HepG2 (cell line): ENCODE measurements at regions not wholly inside any gene's neighbourhood (a gene's known extent, or its start where the extent isn't known, plus 50 kb on each side); places are given as distances from the start of the nearest gene placed in this dataset.

Experiments
- CHD4 ChIP-seq: fragments of 200-600 bp; sonication (generic); IDR thresholded peaks from 2 replicates; pipeline ENCODE4 v1.7.0; 2017; ENCODE audit warnings: mild to moderate bottlenecking, low read length, borderline replicate concordance
- GPN1 ChIP-seq: sonication (generic); formaldehyde crosslinking; IDR thresholded peaks from 2 replicates; pipeline ENCODE4 v1.5.1; 2020; ENCODE audit warnings: missing genetic modification reagents, borderline replicate concordance
- HCFC1 ChIP-seq: fragments of 150-350 bp; IDR thresholded peaks from 2 replicates; pipeline ENCODE4 v1.6.1; 2014; ENCODE audit warnings: low read depth, low read length
- HOXA7 ChIP-seq: sonication (generic); formaldehyde crosslinking; IDR thresholded peaks from 2 replicates; pipeline ENCODE4 v1.8.1; 2022; ENCODE audit warnings: mild to moderate bottlenecking, missing genetic modification reagents, moderate library complexity
- IRF2 ChIP-seq: IDR thresholded peaks from 2 replicates; pipeline ENCODE4 v1.6.1; 2018; ENCODE audit warnings: missing genetic modification reagents, missing compliant biosample characterization
- POLR2A ChIP-seq, 2 experiments: IDR thresholded peaks; 2 replicates each; pipeline ENCODE4 v1.6.1; 2011; ENCODE audit warnings: low read depth in 2 of 2, low read length in 2 of 2, mild to moderate bottlenecking in 1 of 2, moderate library complexity in 1 of 2; ENCODE audit not compliant: insufficient read depth in 1 of 2
- ZNF263 ChIP-seq: sonication (generic); formaldehyde crosslinking; IDR thresholded peaks from 2 replicates; pipeline ENCODE4 v1.4.0; 2020; ENCODE audit warnings: missing genetic modification reagents
- TF ChIP-seq, protein P1 (sequence below): sonication (generic); formaldehyde crosslinking; IDR thresholded peaks from 2 replicates; pipeline ENCODE4 v1.5.0; 2020; ENCODE audit warnings: mild to moderate bottlenecking, missing genetic modification reagents, moderate library complexity

- TF ChIP-seq, protein P1, sequence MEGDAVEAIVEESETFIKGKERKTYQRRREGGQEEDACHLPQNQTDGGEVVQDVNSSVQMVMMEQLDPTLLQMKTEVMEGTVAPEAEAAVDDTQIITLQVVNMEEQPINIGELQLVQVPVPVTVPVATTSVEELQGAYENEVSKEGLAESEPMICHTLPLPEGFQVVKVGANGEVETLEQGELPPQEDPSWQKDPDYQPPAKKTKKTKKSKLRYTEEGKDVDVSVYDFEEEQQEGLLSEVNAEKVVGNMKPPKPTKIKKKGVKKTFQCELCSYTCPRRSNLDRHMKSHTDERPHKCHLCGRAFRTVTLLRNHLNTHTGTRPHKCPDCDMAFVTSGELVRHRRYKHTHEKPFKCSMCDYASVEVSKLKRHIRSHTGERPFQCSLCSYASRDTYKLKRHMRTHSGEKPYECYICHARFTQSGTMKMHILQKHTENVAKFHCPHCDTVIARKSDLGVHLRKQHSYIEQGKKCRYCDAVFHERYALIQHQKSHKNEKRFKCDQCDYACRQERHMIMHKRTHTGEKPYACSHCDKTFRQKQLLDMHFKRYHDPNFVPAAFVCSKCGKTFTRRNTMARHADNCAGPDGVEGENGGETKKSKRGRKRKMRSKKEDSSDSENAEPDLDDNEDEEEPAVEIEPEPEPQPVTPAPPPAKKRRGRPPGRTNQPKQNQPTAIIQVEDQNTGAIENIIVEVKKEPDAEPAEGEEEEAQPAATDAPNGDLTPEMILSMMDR (CRISPR knock-in tag), result no peak
- TF ChIP-seq GPN1 (CRISPR knock-in tag) (no peak), HCFC1 (no peak), HOXA7 (CRISPR knock-in tag) (no peak), IRF2 (CRISPR knock-in tag) (no peak), POLR2A (IDR thresholded peaks at IDR 0.05; ENCODE audit: insufficient read depth in 1 of 2, low read depth in 2 of 2, low read length in 2 of 2) (no peak), CHD4 (no peak), ZNF263 (CRISPR knock-in tag) (no peak)
These were observed 551.5 kb downstream of the RIT2 start for GRCh38 chr18:42563995-42564394.
